Activated CD4-positive, alpha-beta T cell treated with anti-CD3 and anti-CD28 coated beads for 24 hours (primary cell): ENCODE measurements at regions not wholly inside any gene's neighbourhood (a gene's known extent, or its start where the extent isn't known, plus 50 kb on each side); places are given as distances from the start of the nearest gene placed in this dataset.
A peak's percentile ranks its signal among the peaks of the same experiment; 100 is the strongest.

Experiments
- DNase-seq, 2 donors: peaks; one replicate each; pipeline ENCODE4 v3.0.0-alpha.2; 2020; ENCODE audit warnings: low read depth in 2 of 2

DNA sequence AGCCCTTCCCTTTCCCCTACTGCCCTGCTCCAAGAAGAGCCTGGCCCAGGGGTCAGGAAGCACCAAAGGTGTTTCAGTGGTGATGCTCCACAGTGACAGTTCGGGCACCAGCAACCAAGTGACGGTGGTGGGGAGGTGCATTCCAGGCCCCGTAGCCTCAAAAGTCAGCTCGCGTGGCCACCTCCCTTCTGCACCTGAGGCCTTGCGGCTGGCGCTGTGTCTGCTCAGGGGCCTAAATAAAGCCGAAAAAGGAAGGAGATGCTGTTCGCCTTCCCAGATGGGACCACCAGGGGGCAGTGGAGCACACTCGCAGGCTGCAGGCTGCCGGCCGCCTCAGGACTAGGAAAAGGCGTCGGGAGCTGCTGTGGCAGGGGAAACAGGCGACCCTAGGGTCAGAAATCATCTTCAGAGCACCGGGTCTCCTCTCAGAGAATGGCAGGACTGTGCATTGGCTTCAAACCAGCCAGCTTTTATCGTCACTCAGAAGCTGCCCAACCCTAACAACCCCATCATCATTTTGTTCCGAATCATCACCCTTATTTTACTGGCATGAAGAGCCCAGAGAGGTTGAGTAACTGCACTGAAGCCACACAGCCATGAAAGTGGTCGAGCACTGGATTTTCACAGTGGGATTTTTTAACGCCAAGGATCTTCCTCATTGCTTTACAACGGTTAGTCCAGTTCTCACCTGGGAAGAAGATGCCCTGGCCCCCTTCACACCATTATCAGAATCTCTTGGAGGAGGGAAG lies 213.0 kb upstream of the CELF4 start:
- DNase-seq, result peak; percentile 6 to 14

- DNase-seq, result no peak
These were observed 204.2 kb upstream of the CELF4 start for GRCh38 chr18:37769826-37770225.

- DNase-seq, result no peak
These were observed 199.1 kb upstream of the CELF4 start for GRCh38 chr18:37764541-37765288.

- DNase-seq, result no peak
These were observed 196.6 kb upstream of the CELF4 start for GRCh38 chr18:37762076-37762621.

DNA sequence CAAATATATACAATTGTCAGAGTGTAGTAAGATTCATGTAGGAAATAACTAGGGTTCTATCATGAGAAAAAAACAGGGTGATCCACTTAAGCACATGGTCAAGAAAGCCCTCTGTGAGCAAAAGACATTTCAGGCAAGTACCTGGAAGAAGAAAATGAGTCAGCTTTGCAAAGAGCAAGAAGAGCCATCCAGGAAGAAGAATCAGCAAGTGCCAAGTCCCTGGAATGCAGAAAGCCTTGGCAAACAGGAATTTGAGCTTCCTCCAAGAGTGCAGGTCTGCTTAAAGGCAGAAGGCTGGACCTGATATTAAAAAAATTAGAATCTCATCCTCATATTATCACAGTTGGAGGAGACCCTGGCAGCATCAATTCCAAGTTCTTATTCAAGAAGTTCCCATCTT lies 188.5 kb upstream of the CELF4 start:
- DNase-seq, result no peak

DNA sequence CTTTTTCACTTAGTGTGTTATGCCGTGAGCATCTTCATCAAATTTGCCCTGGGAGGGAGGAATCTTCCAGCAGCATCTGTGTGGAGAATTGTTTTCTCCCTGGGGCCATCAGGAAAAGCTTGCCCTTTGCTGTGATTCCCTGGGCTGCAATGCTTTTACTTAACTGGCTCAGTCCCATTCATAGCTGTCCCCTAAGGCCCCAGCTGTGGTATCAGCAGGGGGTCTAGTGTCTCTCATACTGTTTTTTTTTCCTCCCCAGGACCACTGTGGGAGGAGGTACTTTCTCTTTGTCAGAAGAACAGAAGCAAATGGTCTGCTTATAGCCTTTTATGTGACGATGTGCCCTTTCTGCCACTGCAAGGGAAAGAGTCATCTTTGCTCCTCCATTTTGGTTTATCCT lies 176.8 kb upstream of the CELF4 start:
- DNase-seq, result no peak

- no peak for DNase-seq
These were observed 175.5 kb upstream of the CELF4 start for GRCh38 chr18:37741032-37741623.

DNA sequence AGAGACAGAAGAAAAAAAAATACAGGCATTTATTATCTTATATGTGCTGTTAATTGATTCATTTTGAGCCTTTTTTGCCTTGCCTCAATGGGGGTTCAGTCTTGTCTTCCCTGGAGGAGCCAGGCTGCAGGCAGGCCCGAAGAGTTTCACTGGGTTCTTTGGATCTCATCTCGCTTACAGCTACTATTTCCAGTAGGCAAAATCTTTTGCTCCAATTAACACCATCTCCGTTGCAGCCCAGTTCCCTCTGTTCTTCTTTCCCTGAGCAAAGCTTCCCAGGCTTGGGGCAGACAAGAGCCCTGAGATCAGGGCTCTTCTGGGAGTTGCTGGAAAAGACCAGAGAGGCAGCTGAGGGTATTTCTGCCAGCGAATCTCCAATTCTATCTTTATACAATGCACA lies 168.8 kb upstream of the CELF4 start:
- no peak for DNase-seq

DNA sequence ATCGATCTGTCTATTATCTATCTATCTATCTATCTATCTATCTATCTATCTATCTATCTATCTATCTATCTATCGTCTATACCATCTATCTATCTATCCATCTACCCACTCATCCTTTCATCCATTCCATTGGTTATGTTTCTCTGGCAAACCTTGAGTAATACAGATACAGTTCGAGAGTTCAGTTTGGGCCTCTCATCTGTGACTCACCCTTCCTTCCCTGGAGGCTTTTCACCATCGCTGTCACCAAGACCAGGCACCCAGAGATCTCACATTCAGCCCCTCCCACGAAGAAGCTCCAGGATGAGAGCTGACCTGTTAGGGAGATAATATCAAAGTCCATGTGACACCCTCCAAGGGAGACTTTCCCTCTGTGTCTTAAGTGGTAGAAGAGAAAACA lies 164.1 kb upstream of the CELF4 start:
- no peak for DNase-seq

- DNase-seq, result no peak
These were observed 158.6 kb upstream of the CELF4 start for GRCh38 chr18:37724206-37724605.

- DNase-seq, result no peak
These were observed 156.2 kb upstream of the CELF4 start for GRCh38 chr18:37721544-37722522.

GRCh38 chr18:37720663-37721062 lies 155.1 kb upstream of the CELF4 start:
- no peak for DNase-seq

- no peak for DNase-seq
These were observed 152.1 kb upstream of the CELF4 start for GRCh38 chr18:37717656-37718055.

DNA sequence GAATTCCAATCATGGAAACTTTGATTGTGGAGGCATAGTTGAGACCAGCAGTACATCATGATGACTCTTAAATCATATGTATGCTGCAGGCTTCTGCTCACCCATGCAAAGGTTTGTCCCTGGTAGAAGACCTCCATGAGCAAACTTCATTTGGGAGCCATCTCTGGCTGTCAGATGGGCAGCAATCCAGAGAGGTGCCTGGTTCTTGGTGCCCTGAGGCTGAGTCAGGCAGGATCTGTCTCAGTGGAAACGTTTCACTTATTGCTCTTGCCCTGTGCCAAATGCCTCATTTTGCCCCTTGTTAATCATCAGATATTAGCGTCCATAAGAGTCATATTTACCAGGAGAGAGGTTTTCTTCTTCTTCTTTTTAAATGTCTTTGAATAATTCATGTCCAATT lies 151.5 kb upstream of the CELF4 start:
- DNase-seq, result no peak

GRCh38 chr18:37716106-37716735 lies 150.6 kb upstream of the CELF4 start:
- DNase-seq, result no peak

DNA sequence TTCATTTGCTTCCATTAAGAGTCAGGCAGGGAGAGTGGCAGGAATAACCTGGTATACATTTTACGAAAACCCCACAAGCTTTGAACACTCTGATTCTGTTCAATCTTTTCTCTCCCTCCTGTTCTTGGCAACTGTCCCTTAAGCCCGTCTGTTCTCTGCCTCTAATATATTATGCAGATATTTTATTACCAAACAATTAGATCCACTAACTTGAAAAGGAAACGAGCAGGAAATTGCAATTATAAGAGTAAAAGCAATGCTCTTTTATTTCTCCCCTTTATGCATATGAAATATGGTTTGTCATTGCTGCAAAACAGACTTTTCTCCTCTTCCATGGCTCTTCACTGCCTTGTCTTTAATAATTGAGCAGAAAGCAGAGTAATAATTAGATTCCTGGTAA lies 149.1 kb upstream of the CELF4 start:
- no peak for DNase-seq

DNA sequence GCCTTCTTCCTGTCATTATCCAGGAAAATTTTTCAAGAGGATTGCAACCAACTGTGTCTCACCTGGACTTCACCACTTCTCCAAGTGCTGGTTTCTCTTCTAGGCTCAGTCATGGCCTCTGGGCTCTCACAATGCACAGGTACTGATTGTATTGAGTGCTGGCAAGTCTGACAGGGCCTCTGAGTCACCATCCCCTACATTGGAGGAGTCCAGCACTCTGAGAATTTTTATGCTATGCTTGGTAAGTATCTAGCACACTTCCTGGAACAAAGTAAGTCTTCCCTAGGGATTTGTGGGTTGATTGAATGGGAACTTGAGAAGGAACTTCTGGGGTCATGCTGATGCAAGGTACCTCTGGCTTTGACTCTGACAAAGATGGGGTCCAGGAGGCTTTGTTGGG lies 147.2 kb upstream of the CELF4 start:
- no peak for DNase-seq

GRCh38 chr18:37711766-37712505 lies 146.3 kb upstream of the CELF4 start:
- no peak for DNase-seq

GRCh38 chr18:37710726-37711125 lies 145.1 kb upstream of the CELF4 start:
- DNase-seq, result no peak

GRCh38 chr18:37709740-37710139 lies 144.1 kb upstream of the CELF4 start:
- DNase-seq, result no peak
